HEK293T (cell line): ENCODE measurements at regions not wholly inside any gene's neighbourhood (a gene's known extent, or its start where the extent isn't known, plus 50 kb on each side); places are given as distances from the start of the nearest gene placed in this dataset.

Experiments used
- CTCF ChIA-PET: fragments of 350-600 bp; formaldehyde crosslinking; extraction: SDS; loops from one replicate; lab custom pipeline; 2021; ENCODE audit warnings: antibody characterized with exemption, inconsistent platforms; lab: Yijun Ruan, JAX
- POLR2A ChIA-PET: fragments of 350-600 bp; formaldehyde crosslinking; extraction: SDS; loops from one replicate; lab custom pipeline; 2020; ENCODE audit warnings: antibody characterized with exemption, inconsistent platforms; lab: Yijun Ruan, JAX
- DNase-seq: peaks from one replicate; pipeline ENCODE4 v3.0.0; 2012; ENCODE audit warnings: mixed read lengths; ENCODE audit errors: extremely low spot score
- ARNT ChIP-seq: fragments of 450-650 bp; IDR thresholded peaks from 2 replicates; pipeline ENCODE4 v1.6.1; 2017; ENCODE audit warnings: mild to moderate bottlenecking
- BHLHE40 ChIP-seq: fragments of 450-650 bp; IDR thresholded peaks from 2 replicates; pipeline ENCODE4 v1.6.1; 2016; ENCODE audit warnings: mild to moderate bottlenecking, moderate library complexity, borderline replicate concordance
- CTBP1 ChIP-seq: fragments of 450-650 bp; IDR thresholded peaks from 2 replicates; pipeline ENCODE4 v1.6.1; 2016; ENCODE audit warnings: borderline replicate concordance
- ELF4 ChIP-seq: fragments of 450-650 bp; IDR thresholded peaks from 2 replicates; pipeline ENCODE4 v1.6.1; 2017; ENCODE audit warnings: antibody characterized with exemption
- FOXA1 ChIP-seq: fragments of 450-650 bp; IDR thresholded peaks from 2 replicates; pipeline ENCODE4 v1.6.1; 2016; ENCODE audit warnings: mild to moderate bottlenecking
- FOXK2 ChIP-seq: fragments of 450-650 bp; IDR thresholded peaks from 2 replicates; pipeline ENCODE4 v1.6.1; 2016; ENCODE audit warnings: mild to moderate bottlenecking
- FOXM1 ChIP-seq: fragments of 450-650 bp; IDR thresholded peaks from 2 replicates; pipeline ENCODE4 v1.6.1; 2017; ENCODE audit warnings: mild to moderate bottlenecking, borderline replicate concordance
- HDGF ChIP-seq: fragments of 450-650 bp; IDR thresholded peaks from 2 replicates; pipeline ENCODE4 v1.6.1; 2017; ENCODE audit warnings: antibody characterized with exemption, borderline replicate concordance
- L3MBTL2 ChIP-seq: fragments of 450-650 bp; conservative IDR thresholded peaks from 2 replicates; pipeline ENCODE4 v1.6.1; 2016; ENCODE audit warnings: mild to moderate bottlenecking
- LEF1 ChIP-seq: fragments of 450-650 bp; IDR thresholded peaks from 2 replicates; pipeline ENCODE4 v1.6.1; 2017; ENCODE audit warnings: mild to moderate bottlenecking, borderline replicate concordance
- NFRKB ChIP-seq: fragments of 450-650 bp; IDR thresholded peaks from 2 replicates; pipeline ENCODE4 v1.6.1; 2016; ENCODE audit warnings: mild to moderate bottlenecking, moderate library complexity
- PKNOX1 ChIP-seq: fragments of 450-650 bp; IDR thresholded peaks from 2 replicates; pipeline ENCODE4 v1.6.1; 2016
- SP1 ChIP-seq: fragments of 450-650 bp; IDR thresholded peaks from 2 replicates; pipeline ENCODE4 v1.6.1; 2017
- SUZ12 ChIP-seq: fragments of 450-650 bp; IDR thresholded peaks from 2 replicates; pipeline ENCODE4 v1.6.1; 2016; ENCODE audit warnings: mild to moderate bottlenecking
- TARDBP ChIP-seq: fragments of 450-650 bp; IDR thresholded peaks from 2 replicates; pipeline ENCODE4 v1.6.1; 2016
- ZNF384 ChIP-seq: fragments of 450-650 bp; IDR thresholded peaks from 2 replicates; pipeline ENCODE4 v1.6.1; 2016

GRCh38 chr6:139920776-139921100 is 546.3 kb upstream of the CITED2 start:
- ChIA-PET CTCF (no interaction called here), POLR2A (interaction anchor here (1.6 kb wide), 1 partner anchor 24 kb away, joined by 3 read pairs; no protein-coding TSS in a partner anchor)
- no peak for DNase-seq
- TF ChIP-seq FOXA1 (no peak), FOXK2 (no peak), NFRKB (no peak), ZNF384 (no peak), TARDBP (no peak), LEF1 (no peak), HDGF (no peak), SUZ12 (no peak), L3MBTL2 (no peak), ARNT (no peak), FOXM1 (no peak), CTBP1 (no peak), ELF4 (no peak), PKNOX1 (no peak), BHLHE40 (no peak)

GRCh38 chr6:139920027-139920775 is 545.8 kb upstream of the CITED2 start:
- CTCF ChIA-PET = no interaction called here
- POLR2A ChIA-PET = interaction anchor here (0.8 to 1.6 kb wide), 2 partner anchors 25 to 550 kb away, joined by 3 read pairs; no protein-coding TSS in a partner anchor
- DNase-seq = no peak
- TF ChIP-seq NFRKB = no peak
- no peak for TF ChIP-seq FOXA1
- TF ChIP-seq FOXM1 = no peak
- no peak for TF ChIP-seq LEF1
- no peak for TF ChIP-seq ARNT
- TF ChIP-seq L3MBTL2 = no peak
- TF ChIP-seq TARDBP = no peak
- no peak for TF ChIP-seq SP1
- TF ChIP-seq SUZ12 = no peak
- TF ChIP-seq ZNF384 = no peak
- TF ChIP-seq PKNOX1 = no peak

GRCh38 chr6:139919107-139920026 is 544.9 kb upstream of the CITED2 start:
- ChIA-PET POLR2A (interaction anchor here (0.8 kb wide), 1 partner anchor 549 kb away, joined by 3 read pairs; no protein-coding TSS in a partner anchor), CTCF (interaction anchor here (0.8 kb wide), 1 partner anchor 549 kb away, joined by 4 read pairs; no protein-coding TSS in a partner anchor)
- TF ChIP-seq SUZ12 (no peak), NFRKB (no peak), FOXK2 (no peak), PKNOX1 (no peak), HDGF (no peak), SP1 (no peak), L3MBTL2 (no peak), ELF4 (no peak), FOXA1 (no peak), ARNT (no peak), TARDBP (no peak), FOXM1 (no peak), BHLHE40 (no peak), ZNF384 (no peak), CTBP1 (no peak), LEF1 (no peak)
- no peak for DNase-seq

GRCh38 chr6:139917951-139918630 is 543.6 kb upstream of the CITED2 start:
- ChIA-PET CTCF (interaction anchor here (0.6 to 0.8 kb wide), 2 partner anchors 546 to 548 kb away, joined by 4 read pairs; no protein-coding TSS in a partner anchor), POLR2A (no interaction called here)
- no peak for DNase-seq
- TF ChIP-seq BHLHE40 (no peak), SP1 (no peak)

GRCh38 chr6:139914910-139915309 is 540.5 kb upstream of the CITED2 start:
- TF ChIP-seq ELF4 (no peak), ZNF384 (no peak), FOXA1 (no peak), NFRKB (no peak), LEF1 (no peak), FOXM1 (no peak), SP1 (no peak)
- CTCF ChIA-PET = no interaction called here

More at GRCh38 chr6:139914910-139915309, 540.5 kb upstream of the CITED2 start:
- DNase-seq = no peak
- POLR2A ChIA-PET = no interaction called here
